MV-4-11 (cell line): ENCODE measurements at regions not wholly inside any gene's neighbourhood (a gene's known extent, or its start where the extent isn't known, plus 50 kb on each side); places are given as distances from the start of the nearest gene placed in this dataset.
"Not testable (repeated sequence)": the region's sequence is repeated elsewhere in the genome, so short reads cannot be mapped to it uniquely, and the experiment has no call there.

ENCODE experiments used
- DNase-seq: peaks from one replicate; lab custom pipeline; 2025; lab: John Stamatoyannopoulos, UW

GRCh38 chr2:174697255-174697654, 67.0 kb downstream of the CHRNA1 start:
- DNase-seq, result peak; percentile 49

GRCh38 chr2:174694920-174695319, 69.4 kb downstream of the CHRNA1 start:
- DNase-seq, result no peak

- no peak for DNase-seq
Observed at GRCh38 chr2:174694196-174694878, 69.9 kb downstream of the CHRNA1 start.

GRCh38 chr2:174693344-174693743, 70.9 kb downstream of the CHRNA1 start:
- no peak for DNase-seq

- no peak for DNase-seq
Observed at GRCh38 chr2:174692256-174692919, 71.9 kb downstream of the CHRNA1 start.

- no peak for DNase-seq
Observed at GRCh38 chr2:174691201-174691779, 73.0 kb downstream of the CHRNA1 start.

GRCh38 chr2:174690026-174690425, 74.2 kb downstream of the CHRNA1 start:
- no peak for DNase-seq

- peak; percentile 61 for DNase-seq
Observed at GRCh38 chr2:174688079-174688478, 76.2 kb downstream of the CHRNA1 start.

- no peak for DNase-seq
Observed at GRCh38 chr2:174686430-174686829, 77.8 kb downstream of the CHRNA1 start.

GRCh38 chr2:174683392-174683759, 80.9 kb downstream of the CHRNA1 start:
- DNase-seq, result peak; percentile 56

- DNase-seq, result no peak
Observed at GRCh38 chr2:174682578-174683391, 81.5 kb downstream of the CHRNA1 start.

GRCh38 chr2:174682007-174682577, 82.2 kb downstream of the CHRNA1 start:
- no peak for DNase-seq

- no peak for DNase-seq
Observed at GRCh38 chr2:174681099-174682006, 82.9 kb downstream of the CHRNA1 start.

- no peak for DNase-seq
Observed at GRCh38 chr2:174680221-174680620, 82.6 kb upstream of the WIPF1 start.

- DNase-seq, result no peak
Observed at GRCh38 chr2:174678395-174678794, 80.8 kb upstream of the WIPF1 start.

- no peak for DNase-seq
Observed at GRCh38 chr2:174675615-174676014, 78.0 kb upstream of the WIPF1 start.

GRCh38 chr2:174673876-174674275, 76.3 kb upstream of the WIPF1 start:
- no peak for DNase-seq

GRCh38 chr2:174673440-174673839, 75.8 kb upstream of the WIPF1 start:
- DNase-seq, result no peak

- not testable (repeated sequence) for DNase-seq
Observed at GRCh38 chr2:174671532-174671931, 73.9 kb upstream of the WIPF1 start.

GRCh38 chr2:174670446-174670845, 72.8 kb upstream of the WIPF1 start:
- no peak for DNase-seq

GRCh38 chr2:174669336-174669735, 71.7 kb upstream of the WIPF1 start:
- DNase-seq, result no peak
